WI38 (cell line): ENCODE measurements at regions not wholly inside any gene's neighbourhood (a gene's known extent, or its start where the extent isn't known, plus 50 kb on each side); places are given as distances from the start of the nearest gene placed in this dataset.
A peak's percentile ranks its signal among the peaks of the same experiment; 100 is the strongest.

ENCODE experiments used
- H3K4me3 ChIP-seq: 2 replicates; pipeline ENCODE4 v1.5.1; 2011; ENCODE audit warnings: low read depth, mild to moderate bottlenecking, control low read depth, low read length
- CTCF ChIP-seq: IDR thresholded peaks from 2 replicates; pipeline ENCODE4 v1.5.1; 2012; ENCODE audit warnings: low read depth, mild to moderate bottlenecking, control low read depth, low read length

DNA sequence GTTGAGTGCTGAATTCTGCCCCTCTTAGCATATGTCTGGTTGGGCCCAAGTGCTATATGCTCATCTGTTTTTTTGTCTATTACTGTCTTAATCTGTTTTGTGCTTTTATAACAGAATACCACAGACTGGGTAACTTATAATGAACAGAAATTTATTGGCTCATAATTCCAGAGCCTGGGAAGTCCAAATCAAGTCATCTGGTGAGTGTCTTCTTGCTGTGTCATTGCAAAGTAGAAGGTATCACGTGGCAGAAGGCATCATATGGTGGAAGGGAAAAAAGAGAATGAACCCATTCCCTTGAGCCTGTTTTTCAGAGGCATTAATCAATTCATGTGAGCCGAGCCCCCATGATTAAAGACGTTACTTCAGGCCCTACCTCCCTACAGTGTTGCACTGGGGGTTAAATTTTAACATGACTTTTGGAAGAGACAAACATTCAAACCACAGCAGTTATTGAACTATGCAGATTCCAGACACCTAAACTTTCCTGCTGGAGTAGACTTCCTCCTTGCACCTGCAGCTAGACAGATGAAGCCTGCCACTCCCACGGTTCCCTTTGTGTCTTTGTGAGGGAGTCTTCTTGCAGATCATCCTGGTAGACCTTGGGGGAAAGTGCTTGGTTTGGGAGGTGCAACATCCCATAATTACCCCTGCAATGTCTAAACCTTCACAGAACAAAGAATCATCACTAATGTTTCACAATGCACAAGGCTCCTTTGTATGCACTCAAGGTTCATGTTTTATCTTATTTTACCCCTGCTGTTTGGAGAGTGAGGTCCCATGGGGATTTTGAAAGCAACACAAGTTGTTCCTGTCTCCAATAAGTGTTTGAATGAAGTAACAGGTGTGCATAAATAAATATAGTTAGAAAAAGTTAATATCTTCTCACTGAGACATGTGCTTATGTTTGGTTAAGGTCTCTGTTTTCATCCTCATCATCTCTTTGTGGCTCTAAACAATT is 64.7 kb upstream of the XCR1 start:
- no peak overlapping the region for H3K4me3 ChIP-seq
- TF ChIP-seq CTCF = no peak

DNA sequence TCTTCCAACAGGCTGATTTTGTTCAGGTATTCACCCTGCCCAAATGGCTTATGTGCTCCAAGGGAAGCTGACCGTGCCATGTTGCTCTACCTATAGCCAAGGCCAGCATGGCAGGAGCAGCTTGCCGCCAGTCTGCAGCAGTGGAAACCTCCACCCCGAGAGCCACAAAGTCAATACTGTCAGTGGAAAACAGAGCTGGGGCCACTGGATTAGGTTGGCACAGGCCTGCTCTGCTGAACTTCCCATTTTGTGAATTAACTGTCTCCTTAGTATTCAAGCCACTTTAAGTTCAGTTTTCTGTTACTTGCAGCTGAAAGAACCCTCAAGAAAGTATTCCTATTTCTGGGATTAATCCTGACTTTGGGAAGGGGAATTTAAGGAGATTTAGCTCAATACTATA is 63.8 kb upstream of the XCR1 start:
- TF ChIP-seq CTCF = no peak
- H3K4me3 ChIP-seq = no peak overlapping the region

DNA sequence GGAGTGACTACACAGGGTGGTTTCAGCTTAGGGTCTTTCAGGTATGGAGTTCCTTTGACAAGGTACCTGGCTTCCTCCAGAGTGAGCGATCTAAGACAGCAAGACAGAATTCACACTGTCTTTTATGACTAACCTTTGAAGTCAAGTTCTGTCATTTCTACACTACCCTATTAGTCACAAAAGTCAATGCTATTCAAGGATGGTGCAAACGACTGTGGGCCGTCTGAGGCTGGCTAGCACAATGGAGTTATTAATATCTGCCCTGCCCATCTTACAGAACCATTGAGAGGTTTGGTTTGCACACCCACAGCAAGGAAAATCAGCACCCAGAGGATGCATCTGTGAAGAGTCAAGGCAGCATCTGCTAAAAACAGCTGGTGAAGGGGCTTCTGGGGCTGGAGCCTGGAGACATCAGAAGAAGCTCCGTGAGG is 62.9 kb upstream of the XCR1 start:
- TF ChIP-seq CTCF = no peak
- H3K4me3 ChIP-seq = no peak overlapping the region

DNA sequence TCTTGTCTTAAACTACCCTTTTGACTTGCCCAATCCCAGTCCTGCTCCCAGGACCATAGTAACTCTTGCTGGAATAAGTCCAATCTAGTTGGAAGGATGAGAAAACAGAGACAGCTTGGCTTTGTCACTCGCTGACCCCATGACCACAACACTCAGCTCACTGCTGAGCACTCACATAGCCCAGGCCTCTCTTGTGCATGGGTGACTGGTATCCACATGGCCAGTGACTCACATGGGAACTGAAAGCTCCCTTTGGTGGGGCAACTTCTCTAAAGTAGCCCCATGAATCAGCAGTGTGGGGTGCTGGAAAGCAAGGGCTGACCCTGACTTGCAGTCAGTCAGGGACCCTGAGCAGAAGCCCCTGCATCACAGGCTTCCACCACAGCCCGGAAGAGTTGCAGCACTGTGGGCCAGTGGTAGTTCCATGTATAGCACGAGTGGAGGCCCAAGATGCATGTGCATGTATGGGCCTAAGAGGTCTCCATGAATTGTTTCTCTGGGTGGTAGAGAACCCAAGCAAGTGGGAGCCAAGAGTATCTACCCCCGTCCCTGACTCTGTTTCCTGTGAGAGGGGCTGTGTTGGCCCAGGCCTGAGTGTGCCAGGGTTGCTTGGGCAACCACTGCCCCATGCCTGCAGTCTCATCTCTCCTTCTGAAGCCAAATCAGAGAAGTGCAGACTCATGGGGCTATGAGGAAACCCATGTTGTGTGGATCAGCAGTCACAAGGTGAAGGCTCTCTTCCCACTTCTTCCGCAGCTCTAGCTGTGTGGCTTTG is 62.1 kb upstream of the XCR1 start:
- H3K4me3 ChIP-seq = no peak overlapping the region
- TF ChIP-seq CTCF = no peak

DNA sequence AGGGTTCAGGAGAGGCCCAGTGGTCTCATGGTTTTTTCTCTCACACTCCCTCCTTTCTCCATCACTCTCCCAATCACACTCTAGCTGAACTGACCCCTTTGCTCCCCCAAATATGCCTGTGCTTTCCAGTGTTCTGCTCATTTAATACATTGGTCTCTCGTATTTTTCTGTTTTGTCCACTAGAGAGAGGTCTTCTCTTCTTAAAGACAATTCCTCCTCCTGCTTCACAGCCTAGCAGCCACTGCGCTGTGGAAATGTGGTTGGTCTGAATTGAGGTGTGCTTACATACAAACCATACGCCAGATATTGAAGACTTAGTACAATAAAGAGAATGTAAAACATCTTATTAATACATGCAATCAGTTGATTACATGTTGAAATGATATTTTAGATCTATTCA is 60.6 kb upstream of the XCR1 start:
- no peak overlapping the region for H3K4me3 ChIP-seq
- TF ChIP-seq CTCF = peak; percentile 19

DNA sequence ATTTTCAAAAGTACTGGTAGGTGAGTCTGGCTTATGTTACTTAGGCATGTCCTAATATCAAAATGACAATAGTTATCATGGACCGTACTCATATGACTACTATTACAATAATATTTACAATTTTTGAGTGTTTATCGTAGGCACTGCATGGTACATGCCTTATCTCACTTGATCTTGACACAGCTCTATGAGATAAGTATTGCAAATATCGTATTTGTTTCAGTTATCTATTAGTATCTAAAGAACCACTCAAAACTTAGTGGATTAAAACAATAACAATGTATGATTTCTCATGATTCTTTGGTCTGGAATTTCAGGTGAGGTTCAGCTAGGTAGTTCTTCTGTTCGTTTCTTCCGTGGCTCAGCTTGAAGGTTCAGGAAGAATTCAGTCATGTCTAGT is 59.7 kb upstream of the XCR1 start:
- H3K4me3 ChIP-seq = no peak overlapping the region
- no peak for TF ChIP-seq CTCF

DNA sequence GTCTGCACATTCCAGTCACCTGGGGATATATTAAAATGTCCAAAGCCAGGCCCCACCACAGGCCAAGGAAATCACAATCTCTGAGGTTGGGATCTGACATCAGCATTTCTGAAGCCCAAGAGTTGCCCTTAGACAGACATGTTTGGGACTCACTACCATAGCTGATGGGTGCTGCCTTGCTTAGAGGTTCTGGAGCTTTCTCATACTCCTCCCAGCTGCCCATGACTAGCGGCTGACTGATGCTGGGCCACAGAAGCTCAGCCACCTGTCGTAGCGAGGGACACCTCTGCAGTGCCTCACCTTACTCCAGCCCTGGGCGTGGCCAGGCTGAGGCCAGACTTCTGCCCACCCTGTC is 58.8 kb upstream of the XCR1 start:
- no peak overlapping the region for H3K4me3 ChIP-seq
- TF ChIP-seq CTCF = no peak
